Skin epidermis (tissue), 12 donors: ENCODE measurements at regions not wholly inside any gene's neighbourhood (a gene's known extent, or its start where the extent isn't known, plus 50 kb on each side); places are given as distances from the start of the nearest gene placed in this dataset.
A peak's percentile ranks its signal among the peaks of the same experiment; 100 is the strongest.
"Not testable (repeated sequence)": the region's sequence is repeated elsewhere in the genome, so short reads cannot be mapped to it uniquely, and the experiment has no call there.

Experiments used
- H3K27ac ChIP-seq, 21 experiments: fragments of 200-600 bp; sonication (generic) in 11 of 21; one replicate each; pipeline ENCODE4 v1.5.0; 2020; ENCODE audit warnings: mild to moderate bottlenecking in 3 of 21, inconsistent platforms in 2 of 21, moderate library complexity in 2 of 21
- H3K4me3 ChIP-seq, 7 experiments: fragments of 200-600 bp; sonication (generic) in 2 of 7; one replicate each; pipeline ENCODE4 v1.5.0; 2020; ENCODE audit warnings: inconsistent platforms in 2 of 7, mild to moderate bottlenecking in 2 of 7, moderate library complexity in 1 of 7

- no peak overlapping the region for H3K4me3 ChIP-seq
- no peak overlapping the region for H3K27ac ChIP-seq
Measured at GRCh38 chr5:86671536-86671935, 53.8 kb downstream of the COX7C start.

GRCh38 chr5:86674069-86674468 is 56.3 kb downstream of the COX7C start:
- Histone ChIP-seq H3K27ac (no peak overlapping the region), H3K4me3 (no peak overlapping the region)

- H3K4me3 ChIP-seq, result no peak overlapping the region
- no peak overlapping the region for H3K27ac ChIP-seq
Measured at GRCh38 chr5:86675311-86675710, 57.6 kb downstream of the COX7C start.

GRCh38 chr5:86679529-86679928 is 61.8 kb downstream of the COX7C start:
- peak overlapping the region in 1 of 21 experiments; percentile 45 for H3K27ac ChIP-seq
- no peak overlapping the region for H3K4me3 ChIP-seq

GRCh38 chr5:86679949-86680348 is 62.2 kb downstream of the COX7C start:
- H3K27ac ChIP-seq, result peak overlapping the region in 1 of 21 experiments; percentile 45

GRCh38 chr5:86684222-86684621 is 66.5 kb downstream of the COX7C start:
- H3K4me3 ChIP-seq, result no peak overlapping the region
- no peak overlapping the region for H3K27ac ChIP-seq

More at GRCh38 chr5:86679949-86680348, 62.2 kb downstream of the COX7C start:
- no peak overlapping the region for H3K4me3 ChIP-seq

GRCh38 chr5:86686046-86686445 is 68.3 kb downstream of the COX7C start:
- no peak overlapping the region for H3K27ac ChIP-seq
- H3K4me3 ChIP-seq, result no peak overlapping the region

- no peak overlapping the region for H3K27ac ChIP-seq
- H3K4me3 ChIP-seq, result no peak overlapping the region
Measured at GRCh38 chr5:86688406-86688805, 70.7 kb downstream of the COX7C start.

- no peak overlapping the region for H3K4me3 ChIP-seq
- H3K27ac ChIP-seq, result no peak overlapping the region
Measured at GRCh38 chr5:86689103-86689729, 71.5 kb downstream of the COX7C start.

- no peak overlapping the region for H3K27ac ChIP-seq
- no peak overlapping the region for H3K4me3 ChIP-seq
Measured at GRCh38 chr5:86709157-86709881, 91.6 kb downstream of the COX7C start.

- H3K27ac ChIP-seq, result no peak overlapping the region
Measured at GRCh38 chr5:86716121-86716520, 98.4 kb downstream of the COX7C start.

GRCh38 chr5:86731319-86732117 is 113.8 kb downstream of the COX7C start:
- H3K4me3 ChIP-seq, H3K27ac ChIP-seq: not testable (repeated sequence)

More at GRCh38 chr5:86716121-86716520, 98.4 kb downstream of the COX7C start:
- no peak overlapping the region for H3K4me3 ChIP-seq

- Histone ChIP-seq H3K27ac (no peak overlapping the region), H3K4me3 (no peak overlapping the region)
Measured at GRCh38 chr5:86735370-86735769, 117.6 kb downstream of the COX7C start.

- Histone ChIP-seq H3K4me3 (no peak overlapping the region), H3K27ac (no peak overlapping the region)
Measured at GRCh38 chr5:86737579-86737978, 119.8 kb downstream of the COX7C start.

GRCh38 chr5:86748538-86749105 is 130.9 kb downstream of the COX7C start:
- Histone ChIP-seq H3K4me3 (no peak overlapping the region), H3K27ac (no peak overlapping the region)

GRCh38 chr5:86749841-86750240 is 132.1 kb downstream of the COX7C start:
- Histone ChIP-seq H3K4me3 (no peak overlapping the region), H3K27ac (no peak overlapping the region)

- Histone ChIP-seq H3K4me3 (no peak overlapping the region), H3K27ac (no peak overlapping the region)
Measured at GRCh38 chr5:86756839-86757238, 139.1 kb downstream of the COX7C start.

GRCh38 chr5:86757824-86758223 is 140.1 kb downstream of the COX7C start:
- no peak overlapping the region for H3K4me3 ChIP-seq
- no peak overlapping the region for H3K27ac ChIP-seq

- H3K4me3 ChIP-seq, result no peak overlapping the region
- no peak overlapping the region for H3K27ac ChIP-seq
Measured at GRCh38 chr5:86760661-86761060, 142.9 kb downstream of the COX7C start.

GRCh38 chr5:86763929-86764328 is 146.2 kb downstream of the COX7C start:
- H3K27ac ChIP-seq, result no peak overlapping the region
- H3K4me3 ChIP-seq, result no peak overlapping the region
